Chondrocyte (in vitro differentiated cells): ENCODE measurements at regions not wholly inside any gene's neighbourhood (a gene's known extent, or its start where the extent isn't known, plus 50 kb on each side); places are given as distances from the start of the nearest gene placed in this dataset.
"Not testable (repeated sequence)": the region's sequence is repeated elsewhere in the genome, so short reads cannot be mapped to it uniquely, and the experiment has no call there.

Source experiments
- DNase-seq: peaks from one replicate; pipeline ENCODE4 v3.0.0; 2021; ENCODE audit warnings: mixed read lengths, low spot score
- H3K27ac Mint-ChIP-seq: one replicate; pipeline ENCODE4 v1.8.0; 2021; ENCODE audit warnings: mild to moderate bottlenecking, moderate library complexity, mixed read lengths; ENCODE audit not compliant: unreplicated experiment
- H3K27me3 Mint-ChIP-seq: 2 replicates; pipeline ENCODE4 v1.8.0; 2021; ENCODE audit warnings: low read depth, mixed read lengths
- H3K36me3 Mint-ChIP-seq: 2 replicates; pipeline ENCODE4 v1.8.0; 2021; ENCODE audit warnings: low read depth, mixed read lengths
- H3K4me1 Mint-ChIP-seq: 2 replicates; pipeline ENCODE4 v1.8.0; 2021; ENCODE audit warnings: low read depth, mild to moderate bottlenecking, mixed read lengths
- H3K4me3 Mint-ChIP-seq: one replicate; pipeline ENCODE4 v1.8.0; 2021; ENCODE audit warnings: mild to moderate bottlenecking, moderate library complexity, mixed read lengths; ENCODE audit not compliant: unreplicated experiment
- H3K9me3 Mint-ChIP-seq: 2 replicates; pipeline ENCODE4 v1.8.0; 2021; ENCODE audit warnings: low read depth, mixed read lengths
- TF ChIP-seq, protein P1 (sequence below): fragments of 200-600 bp; sonication (generic); IDR thresholded peaks from 2 replicates; pipeline ENCODE4 v1.5.0; 2021; ENCODE audit warnings: antibody characterized with exemption, mild to moderate bottlenecking, moderate library complexity

DNA sequence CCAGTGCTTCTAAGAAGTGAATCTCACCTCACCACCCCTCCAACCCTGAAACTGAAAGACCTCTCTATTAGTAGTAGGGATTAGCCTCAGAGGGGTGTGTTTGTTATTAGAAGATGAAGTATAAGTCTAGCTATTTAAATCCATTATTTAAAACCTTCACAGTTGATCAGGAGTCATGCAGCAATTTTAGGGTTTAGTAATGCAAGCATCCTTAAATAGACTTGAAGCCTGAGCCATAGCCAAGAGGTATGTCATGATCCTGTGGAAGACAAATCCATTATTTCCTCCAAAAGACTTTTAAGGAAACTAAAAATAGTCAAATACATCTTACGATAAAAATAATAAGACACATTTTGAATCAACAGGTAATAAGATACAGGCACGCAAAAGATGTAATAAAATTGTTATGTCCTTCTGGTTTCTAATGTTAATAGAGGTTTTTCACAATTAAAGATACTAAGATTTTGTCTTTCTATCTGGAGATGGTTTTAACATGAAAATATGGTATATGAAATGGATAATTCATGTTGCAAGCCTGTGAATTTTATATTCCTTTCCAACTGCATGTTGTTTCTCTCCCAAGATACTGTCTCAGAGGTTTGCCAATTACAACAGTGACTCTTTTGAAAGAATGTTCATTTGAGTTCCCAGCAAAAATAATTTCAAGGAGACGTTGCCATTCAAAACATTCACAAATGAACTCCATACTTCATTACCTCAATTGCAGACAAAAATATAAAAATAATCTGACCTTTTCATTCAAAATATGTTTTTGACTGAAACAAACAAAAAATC is 68.0 kb downstream of the LUZP4 start:
- Mint-ChIP-seq H3K27ac (peak overlapping the region; percentile 86), H3K27me3 (no peaks in the 10 kb centered on the region), H3K4me1 (peaks cover 85% of the 10 kb centered on the region), H3K9me3 (peaks cover 9% of the 10 kb centered on the region), H3K4me3 (no peak overlapping the region), H3K36me3 (no peaks in the 10 kb centered on the region)
- no peak for DNase-seq
- TF ChIP-seq, protein P1, sequence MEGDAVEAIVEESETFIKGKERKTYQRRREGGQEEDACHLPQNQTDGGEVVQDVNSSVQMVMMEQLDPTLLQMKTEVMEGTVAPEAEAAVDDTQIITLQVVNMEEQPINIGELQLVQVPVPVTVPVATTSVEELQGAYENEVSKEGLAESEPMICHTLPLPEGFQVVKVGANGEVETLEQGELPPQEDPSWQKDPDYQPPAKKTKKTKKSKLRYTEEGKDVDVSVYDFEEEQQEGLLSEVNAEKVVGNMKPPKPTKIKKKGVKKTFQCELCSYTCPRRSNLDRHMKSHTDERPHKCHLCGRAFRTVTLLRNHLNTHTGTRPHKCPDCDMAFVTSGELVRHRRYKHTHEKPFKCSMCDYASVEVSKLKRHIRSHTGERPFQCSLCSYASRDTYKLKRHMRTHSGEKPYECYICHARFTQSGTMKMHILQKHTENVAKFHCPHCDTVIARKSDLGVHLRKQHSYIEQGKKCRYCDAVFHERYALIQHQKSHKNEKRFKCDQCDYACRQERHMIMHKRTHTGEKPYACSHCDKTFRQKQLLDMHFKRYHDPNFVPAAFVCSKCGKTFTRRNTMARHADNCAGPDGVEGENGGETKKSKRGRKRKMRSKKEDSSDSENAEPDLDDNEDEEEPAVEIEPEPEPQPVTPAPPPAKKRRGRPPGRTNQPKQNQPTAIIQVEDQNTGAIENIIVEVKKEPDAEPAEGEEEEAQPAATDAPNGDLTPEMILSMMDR, result no peak

DNA sequence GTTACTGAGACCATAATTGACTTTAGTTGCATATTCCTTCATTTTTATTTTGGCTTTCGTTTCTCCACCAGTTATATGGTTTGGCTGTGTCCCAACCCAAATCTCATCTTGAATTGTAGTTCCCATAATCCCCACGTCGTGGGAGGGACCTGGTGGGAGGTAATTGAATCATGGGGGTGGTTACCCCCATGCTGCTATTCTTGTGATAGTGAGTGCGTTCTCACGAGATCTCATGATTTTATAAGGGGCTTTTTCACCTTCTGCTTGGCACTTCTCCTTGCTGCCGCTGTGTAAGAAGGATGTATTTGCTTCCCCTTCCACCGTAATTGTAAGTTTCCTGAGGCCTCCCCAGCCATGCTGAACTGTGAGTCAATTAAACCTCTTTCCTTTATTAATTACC is 70.0 kb downstream of the LUZP4 start:
- H3K4me3 Mint-ChIP-seq, result peak overlapping the region; percentile 50
- not testable (repeated sequence) for H3K27me3 Mint-ChIP-seq, DNase-seq, H3K9me3 Mint-ChIP-seq, H3K36me3 Mint-ChIP-seq
- peaks cover 91% of the 10 kb centered on the region for H3K4me1 Mint-ChIP-seq
- H3K27ac Mint-ChIP-seq, result peak overlapping the region; percentile 92

- no peaks in the 10 kb centered on the region for H3K27me3 Mint-ChIP-seq
- TF ChIP-seq, protein P1, result no peak
- no peak for DNase-seq
- H3K4me3 Mint-ChIP-seq, result peak overlapping the region; percentile 50
- no peaks in the 10 kb centered on the region for H3K36me3 Mint-ChIP-seq
- H3K4me1 Mint-ChIP-seq, result peaks cover 91% of the 10 kb centered on the region
- peak overlapping the region; percentile 92 for H3K27ac Mint-ChIP-seq
- H3K9me3 Mint-ChIP-seq, result peaks cover 4% of the 10 kb centered on the region
Observed at GRCh38 chrX:115360220-115360781, 70.8 kb downstream of the LUZP4 start.

DNA sequence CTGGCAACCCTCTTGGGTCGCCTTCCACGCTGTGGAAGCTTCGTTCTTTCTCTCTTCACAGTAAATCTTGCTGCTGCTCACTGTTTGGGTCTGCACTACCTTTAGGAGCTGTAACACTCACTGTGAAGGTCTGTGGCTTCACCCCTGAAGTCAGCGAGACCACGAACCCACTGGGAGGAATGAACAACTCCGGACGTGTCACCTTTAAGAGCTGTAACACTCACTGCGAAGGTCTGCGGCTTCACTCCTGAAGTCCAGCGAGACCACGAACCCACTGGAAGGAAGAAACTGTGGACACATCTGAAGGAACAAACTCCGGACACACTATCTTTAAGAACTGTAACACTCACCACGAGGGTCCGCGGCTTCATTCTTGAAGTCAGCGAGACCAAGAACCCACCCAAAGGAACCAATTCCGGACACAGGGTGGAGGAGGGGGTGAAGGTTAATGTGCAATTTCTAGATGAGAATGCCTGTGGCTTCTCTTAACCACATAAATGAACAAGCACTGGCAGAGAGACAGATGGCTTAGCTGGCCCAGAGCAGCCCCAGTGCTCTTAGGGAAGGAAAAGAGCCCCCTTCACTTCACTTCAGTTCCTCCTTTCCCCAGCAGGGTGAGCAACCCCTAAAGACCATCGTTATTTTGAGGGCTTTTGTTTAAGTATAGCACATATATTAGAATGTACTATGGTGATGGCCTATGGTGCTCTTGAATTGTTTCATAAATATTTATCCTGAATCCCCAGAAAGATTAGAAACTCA is 73.0 kb downstream of the LUZP4 start:
- H3K4me1 Mint-ChIP-seq, result peaks cover 87% of the 10 kb centered on the region
- H3K27ac Mint-ChIP-seq, result no peak overlapping the region
- TF ChIP-seq, protein P1, result peak; percentile 61
- H3K36me3 Mint-ChIP-seq, result no peaks in the 10 kb centered on the region
- H3K27me3 Mint-ChIP-seq, result no peaks in the 10 kb centered on the region
- no peak overlapping the region for H3K4me3 Mint-ChIP-seq
- DNase-seq, result no peak
- H3K9me3 Mint-ChIP-seq, result peaks cover 6% of the 10 kb centered on the region

GRCh38 chrX:115363372-115363771 is 73.9 kb downstream of the LUZP4 start:
- no peak overlapping the region for H3K4me3 Mint-ChIP-seq
- peaks cover 6% of the 10 kb centered on the region for H3K9me3 Mint-ChIP-seq
- no peaks in the 10 kb centered on the region for H3K36me3 Mint-ChIP-seq
- peaks cover 87% of the 10 kb centered on the region for H3K4me1 Mint-ChIP-seq
- DNase-seq, result no peak
- no peaks in the 10 kb centered on the region for H3K27me3 Mint-ChIP-seq
- H3K27ac Mint-ChIP-seq, result no peak overlapping the region
- TF ChIP-seq, protein P1, result no peak
